ACHN (cell line): ENCODE measurements at regions not wholly inside any gene's neighbourhood (a gene's known extent, or its start where the extent isn't known, plus 50 kb on each side); places are given as distances from the start of the nearest gene placed in this dataset.

Source experiments
- DNase-seq: peaks from one replicate; pipeline ENCODE4 v3.0.0-alpha.2; 2015
- in situ Hi-C: cut with HindIII; loops from 2 replicates; pipeline ENCODE4 v1.10.0; 2017; ENCODE audit warnings: low sequenced_read_pairs, low pct_ligation_motif_present, low pct_unique_long_range_greater_than_20kb

DNA sequence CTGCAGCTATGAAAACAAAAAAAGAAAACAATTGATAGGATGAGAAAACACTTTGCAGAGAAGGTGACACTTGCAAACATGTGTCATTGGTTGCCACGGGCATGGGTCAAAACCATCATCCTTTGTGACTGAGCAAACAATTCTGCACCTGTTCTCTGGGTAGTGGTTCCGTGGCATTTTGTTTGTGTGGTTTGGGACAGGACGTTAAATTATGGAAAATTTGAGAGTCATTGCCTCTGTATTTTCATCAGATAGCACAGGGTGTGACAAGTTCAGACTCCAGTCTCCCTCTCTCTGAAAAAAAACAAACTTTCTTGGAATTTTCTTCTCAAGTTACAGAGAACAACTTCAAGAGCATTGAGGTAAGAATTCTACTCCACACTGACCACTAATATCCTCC is 113.4 kb upstream of the HMHB1 start:
- no peak for DNase-seq
- in situ Hi-C loops, result no loop called here

DNA sequence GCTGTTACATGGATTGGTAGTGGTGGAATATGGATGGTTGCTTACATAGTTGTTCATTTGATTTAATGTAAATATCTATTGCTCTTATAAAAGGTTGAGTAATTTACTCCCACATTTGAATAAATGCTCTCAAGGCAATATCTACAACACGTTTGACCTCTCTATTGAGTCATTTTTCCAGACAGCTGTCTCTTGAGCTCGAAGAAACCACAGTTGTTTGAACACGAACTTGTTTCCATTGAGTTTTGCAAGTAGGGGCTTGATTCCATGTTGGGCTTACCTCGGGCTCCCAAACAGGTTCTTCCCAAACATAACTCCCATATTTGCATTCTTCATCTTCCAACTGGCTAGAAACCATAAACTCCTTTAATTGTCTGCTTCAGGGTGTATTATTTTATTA is 115.0 kb upstream of the HMHB1 start:
- in situ Hi-C loops, result no loop called here
- no peak for DNase-seq

- in situ Hi-C loops, result no loop called here
- DNase-seq, result no peak
These were observed 116.0 kb upstream of the HMHB1 start for GRCh38 chr5:143695941-143696340.

DNA sequence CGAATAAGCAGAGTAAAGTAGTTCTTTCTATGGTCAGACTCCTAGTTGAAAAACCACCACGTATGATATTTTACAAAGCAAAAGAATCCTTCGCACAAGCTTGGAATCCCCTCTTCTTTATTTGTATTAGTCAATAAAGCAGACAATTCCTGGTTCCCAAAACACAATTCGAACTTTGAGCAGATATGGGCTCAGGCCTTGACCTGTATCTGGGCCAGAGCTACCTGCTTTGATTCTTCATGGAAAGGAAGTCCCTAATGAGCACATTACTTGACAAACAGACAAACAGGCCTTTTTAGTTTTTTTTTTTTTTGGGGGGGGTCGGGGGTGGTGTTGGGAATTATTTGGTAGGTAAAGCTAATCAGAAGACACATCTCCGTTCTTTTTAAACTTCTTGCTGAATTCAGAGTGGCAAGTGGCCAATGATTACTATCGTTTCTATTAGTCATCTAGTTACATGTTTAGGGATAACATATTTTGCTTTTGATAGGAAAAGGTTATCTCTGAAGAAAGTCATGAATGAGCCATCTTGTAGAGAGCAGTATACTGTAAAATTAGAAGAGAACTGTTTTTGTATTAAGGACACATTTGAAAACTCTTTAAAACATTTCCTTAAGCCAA is 116.6 kb upstream of the HMHB1 start:
- in situ Hi-C loops, result no loop called here
- DNase-seq, result no peak

GRCh38 chr5:143694357-143694756 is 117.6 kb upstream of the HMHB1 start:
- DNase-seq, result no peak
- in situ Hi-C loops, result no loop called here

- no peak for DNase-seq
- in situ Hi-C loops, result no loop called here
These were observed 118.2 kb upstream of the HMHB1 start for GRCh38 chr5:143693651-143694252.

DNA sequence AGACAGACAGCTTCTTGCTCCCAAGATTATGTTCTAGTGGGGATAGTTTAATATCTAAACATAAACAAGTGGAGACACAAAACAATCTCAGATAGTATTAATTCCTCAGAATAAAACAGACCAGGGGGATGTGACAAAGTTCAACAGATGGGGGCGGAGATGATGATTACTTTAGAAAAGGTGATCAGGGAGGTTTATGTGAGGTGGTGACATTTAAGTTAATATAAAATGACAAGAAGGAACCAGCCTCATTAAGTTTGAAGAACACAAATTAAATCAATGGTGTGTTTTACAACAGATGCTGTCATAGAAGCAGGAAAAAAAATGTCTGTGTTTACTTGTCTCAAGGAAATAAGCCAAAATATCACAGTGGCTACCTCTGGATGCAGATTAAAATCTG is 119.6 kb upstream of the HMHB1 start:
- in situ Hi-C loops, result no loop called here
- DNase-seq, result no peak

GRCh38 chr5:143691945-143692290 is 120.0 kb upstream of the HMHB1 start:
- DNase-seq, result no peak
- in situ Hi-C loops, result no loop called here

DNA sequence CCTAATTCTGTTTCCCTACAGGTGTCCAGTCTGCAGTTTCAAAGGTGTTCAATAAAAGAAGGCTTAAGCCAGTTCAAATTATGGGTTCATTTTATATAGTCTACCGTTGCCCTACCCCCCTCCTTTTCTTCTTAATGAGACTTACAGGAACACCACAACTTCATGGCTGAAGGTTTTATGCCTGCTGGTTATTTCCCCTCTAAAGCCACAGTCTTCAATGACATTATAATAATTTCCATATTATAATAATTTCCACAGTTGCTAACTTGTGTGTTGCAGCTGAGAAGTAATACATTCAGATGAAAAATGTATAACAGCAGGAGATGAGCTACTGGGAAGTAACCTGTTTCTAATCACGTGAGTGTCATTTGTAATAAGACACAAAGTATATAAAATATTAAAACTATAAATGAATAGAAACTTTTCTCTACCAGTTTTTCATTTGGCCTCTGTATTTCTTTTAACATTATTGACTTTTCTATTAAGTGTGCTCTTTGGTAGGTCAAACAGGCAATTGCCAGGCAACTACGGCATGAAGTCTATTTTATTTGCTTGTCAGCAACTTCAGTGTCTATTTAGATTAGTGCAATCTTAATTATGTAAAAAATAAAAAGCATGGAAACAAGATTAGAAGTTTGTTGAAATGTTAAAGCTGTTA is 120.5 kb upstream of the HMHB1 start:
- no peak for DNase-seq
- in situ Hi-C loops, result no loop called here

DNA sequence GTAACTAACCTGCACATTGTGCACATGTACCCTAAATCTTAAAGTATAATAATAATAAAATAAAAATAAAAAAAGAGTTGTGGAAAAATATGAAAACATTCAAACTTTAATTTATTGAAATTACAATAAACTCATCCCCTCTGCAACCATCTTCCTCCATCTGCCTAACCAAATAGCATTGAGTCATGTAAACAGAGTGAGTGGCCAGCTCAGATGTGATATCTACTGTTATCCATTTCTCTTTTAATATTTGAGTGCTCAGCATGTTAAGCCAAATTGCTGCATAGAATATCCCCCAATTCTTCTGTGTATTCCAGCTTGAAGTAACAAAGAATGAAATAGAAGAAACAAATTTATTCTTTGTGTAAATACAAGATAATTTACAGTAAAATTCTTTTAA is 124.4 kb upstream of the HMHB1 start:
- in situ Hi-C loops, result no loop called here
- no peak for DNase-seq

DNA sequence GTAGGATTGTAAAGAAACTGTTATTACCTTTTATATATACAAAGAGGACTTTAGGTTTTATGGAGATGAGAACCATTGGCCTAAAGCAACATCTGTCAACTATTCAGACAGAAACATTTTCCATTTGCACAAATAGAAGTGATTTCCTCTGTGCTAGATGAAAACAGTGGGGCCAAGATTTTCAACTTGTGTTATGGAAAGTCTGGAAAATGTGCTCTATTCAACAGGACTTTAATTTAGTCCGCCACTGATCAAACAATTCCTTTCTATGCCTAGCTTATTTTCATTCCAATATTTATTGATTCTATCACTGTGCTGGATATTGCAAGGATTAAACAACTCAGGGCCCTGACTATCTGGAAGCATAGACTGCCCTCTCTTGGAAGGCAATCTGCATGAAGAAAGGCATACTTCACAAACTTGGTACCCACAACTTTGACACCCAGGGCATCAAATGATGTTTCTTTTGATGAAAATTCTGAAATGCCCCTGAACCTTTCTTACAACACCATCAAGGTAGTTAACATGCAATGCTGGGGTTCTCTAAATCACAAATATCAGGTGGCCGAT is 126.6 kb upstream of the HMHB1 start:
- in situ Hi-C loops, result no loop called here
- DNase-seq, result peak; percentile 10

DNA sequence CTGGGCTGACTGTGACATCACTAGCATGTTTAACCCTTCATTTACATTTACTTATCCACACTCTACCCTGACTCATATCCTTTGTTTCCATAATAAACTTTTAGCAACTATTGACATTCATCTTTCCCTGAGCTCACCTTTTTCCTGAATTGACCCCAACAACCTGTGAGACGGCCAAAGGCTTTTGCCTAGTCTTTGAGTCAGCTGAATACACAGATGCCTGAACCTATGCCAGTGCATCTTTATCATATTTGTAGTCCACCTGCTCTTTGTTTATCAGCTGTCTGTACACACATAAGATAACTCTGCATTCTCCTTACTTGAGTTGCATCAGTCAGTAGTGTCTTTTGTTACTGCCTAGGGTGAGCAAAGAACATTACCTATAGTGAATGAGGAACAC is 128.5 kb upstream of the HMHB1 start:
- in situ Hi-C loops, result no loop called here
- DNase-seq, result no peak

DNA sequence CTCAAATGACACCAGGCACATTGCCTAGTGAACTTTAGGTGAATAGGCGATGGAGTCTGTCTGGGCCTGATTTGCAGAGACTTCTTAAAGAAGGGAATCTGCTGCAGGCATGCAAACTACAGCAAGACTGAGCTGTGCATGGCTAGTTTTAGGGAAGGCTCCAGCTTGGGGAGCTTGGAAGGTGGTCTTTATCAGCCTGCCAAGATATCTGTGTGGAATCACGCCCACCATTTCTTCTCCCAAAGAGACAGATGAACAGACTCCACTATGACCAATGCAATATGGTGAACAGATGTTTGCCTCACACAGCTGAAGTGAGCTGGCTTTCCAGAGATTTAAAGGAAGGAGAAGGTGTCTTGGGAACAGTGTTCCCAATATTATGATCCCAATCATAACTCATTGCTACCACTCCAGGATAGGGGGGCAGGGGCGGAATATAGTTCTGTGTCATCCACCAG is 129.0 kb upstream of the HMHB1 start:
- DNase-seq, result no peak
- in situ Hi-C loops, result no loop called here

DNA sequence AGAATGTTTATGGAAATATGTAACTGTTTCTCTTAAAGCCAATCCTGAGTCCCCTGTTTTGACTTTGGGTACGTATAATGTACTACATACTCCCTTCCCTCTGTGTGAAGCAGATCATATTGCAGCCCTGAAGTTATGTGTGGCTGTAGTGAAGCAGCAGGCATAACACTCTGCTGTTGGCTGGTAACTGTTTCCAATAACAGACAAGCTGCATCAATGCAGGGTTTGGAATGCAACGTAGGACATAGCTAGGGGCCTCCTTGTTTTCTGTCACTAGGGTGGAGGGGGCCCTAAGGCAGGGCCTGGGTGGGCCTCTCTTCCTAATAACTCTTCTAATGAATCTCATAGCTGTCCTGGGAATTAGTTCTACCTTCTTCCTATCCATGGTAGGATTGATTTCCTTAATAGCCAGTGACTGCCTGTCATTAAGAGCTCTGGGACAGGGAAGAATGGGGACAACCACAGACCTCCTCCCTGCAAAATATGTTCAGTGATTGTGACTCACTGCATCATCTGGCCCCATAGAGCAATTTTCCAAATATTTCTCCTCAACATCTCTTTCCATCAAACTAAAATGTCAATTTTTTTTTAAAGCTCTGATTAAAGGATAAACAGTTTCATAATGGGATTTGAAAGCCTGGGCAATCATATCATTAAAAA is 129.6 kb upstream of the HMHB1 start:
- DNase-seq, result no peak
- in situ Hi-C loops, result no loop called here

DNA sequence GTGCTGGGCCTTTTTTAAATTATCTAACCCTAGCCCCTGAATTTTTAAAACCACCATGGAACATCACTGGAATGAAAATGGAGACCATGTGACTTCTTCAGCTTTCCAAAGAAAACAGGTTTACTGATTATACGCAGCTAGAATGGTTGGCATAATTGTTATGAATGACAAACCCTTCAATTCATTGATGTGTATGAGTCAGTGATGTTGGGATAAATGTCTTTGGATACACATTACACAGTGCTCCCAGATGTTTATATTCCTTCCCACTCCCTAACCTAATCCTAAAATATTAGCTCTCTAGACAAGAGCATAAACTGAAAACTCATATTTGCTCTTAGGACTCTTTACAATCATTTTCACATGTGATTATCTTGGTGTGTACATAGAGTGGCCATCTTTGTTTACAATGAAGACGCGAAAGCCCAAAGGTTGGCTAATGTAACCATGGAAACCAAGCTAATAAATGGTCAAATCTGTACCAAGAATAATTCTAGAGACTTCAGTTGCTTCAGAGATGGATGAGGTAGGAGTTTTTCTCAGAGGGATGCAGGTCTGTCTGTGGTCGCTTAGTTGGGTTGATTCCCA is 131.2 kb upstream of the HMHB1 start:
- in situ Hi-C loops, result no loop called here
- DNase-seq, result no peak

DNA sequence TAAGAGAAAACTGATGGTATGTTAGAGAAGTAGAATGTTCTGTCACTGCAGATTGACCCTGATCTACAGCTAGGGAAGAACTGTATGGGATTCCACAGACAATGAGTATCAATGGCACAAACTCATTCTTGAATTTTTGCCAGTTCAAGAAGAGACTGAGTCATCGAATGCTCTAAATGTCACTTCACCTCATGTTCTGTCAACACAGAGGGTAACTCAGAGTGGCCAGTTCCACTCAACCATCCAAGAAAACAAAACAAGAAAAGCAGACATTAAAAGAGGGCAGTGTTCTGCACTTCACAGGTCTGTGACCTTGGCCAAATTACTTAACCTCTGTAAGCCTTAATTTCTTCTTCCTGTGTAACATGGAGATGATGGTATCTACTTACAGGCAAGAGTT is 132.2 kb upstream of the HMHB1 start:
- DNase-seq, result no peak

GRCh38 chr5:143678148-143678905 is 133.6 kb upstream of the HMHB1 start:
- DNase-seq, result no peak
- in situ Hi-C loops, result no loop called here

More for the DNA sequence above, 132.2 kb upstream of the HMHB1 start:
- in situ Hi-C loops, result no loop called here

DNA sequence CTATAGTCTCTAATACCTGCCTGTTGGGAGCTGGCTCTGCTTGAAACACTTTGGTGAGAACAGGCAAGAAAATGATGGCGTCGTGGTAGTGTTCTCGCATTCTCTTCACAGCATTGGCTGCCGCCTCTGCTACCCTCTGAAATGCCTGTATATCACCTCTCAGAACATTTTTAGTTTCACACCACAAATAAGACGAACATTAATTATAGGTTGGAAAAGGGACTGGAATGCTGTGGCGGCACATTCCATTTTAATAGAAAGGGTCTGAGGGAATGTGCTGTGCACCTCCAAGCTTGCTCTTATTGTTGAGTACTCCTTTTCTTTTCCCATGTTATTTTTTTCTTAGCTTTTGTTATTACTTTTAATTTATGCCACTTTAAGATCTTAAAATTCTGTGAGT is 134.6 kb upstream of the HMHB1 start:
- no peak for DNase-seq
- in situ Hi-C loops, result no loop called here
